Ishikawa (cell line): ENCODE measurements at regions not wholly inside any gene's neighbourhood (a gene's known extent, or its start where the extent isn't known, plus 50 kb on each side); places are given as distances from the start of the nearest gene placed in this dataset.

Experiments
- CEBPB ChIP-seq: IDR thresholded peaks from 2 replicates; pipeline ENCODE4 v1.6.1; 2012
- NFIC ChIP-seq: IDR thresholded peaks from 2 replicates; pipeline ENCODE4 v1.6.1; 2012
- ZBTB7A ChIP-seq: IDR thresholded peaks from 2 replicates; pipeline ENCODE4 v1.6.1; 2012; ENCODE audit warnings: low read depth

DNA sequence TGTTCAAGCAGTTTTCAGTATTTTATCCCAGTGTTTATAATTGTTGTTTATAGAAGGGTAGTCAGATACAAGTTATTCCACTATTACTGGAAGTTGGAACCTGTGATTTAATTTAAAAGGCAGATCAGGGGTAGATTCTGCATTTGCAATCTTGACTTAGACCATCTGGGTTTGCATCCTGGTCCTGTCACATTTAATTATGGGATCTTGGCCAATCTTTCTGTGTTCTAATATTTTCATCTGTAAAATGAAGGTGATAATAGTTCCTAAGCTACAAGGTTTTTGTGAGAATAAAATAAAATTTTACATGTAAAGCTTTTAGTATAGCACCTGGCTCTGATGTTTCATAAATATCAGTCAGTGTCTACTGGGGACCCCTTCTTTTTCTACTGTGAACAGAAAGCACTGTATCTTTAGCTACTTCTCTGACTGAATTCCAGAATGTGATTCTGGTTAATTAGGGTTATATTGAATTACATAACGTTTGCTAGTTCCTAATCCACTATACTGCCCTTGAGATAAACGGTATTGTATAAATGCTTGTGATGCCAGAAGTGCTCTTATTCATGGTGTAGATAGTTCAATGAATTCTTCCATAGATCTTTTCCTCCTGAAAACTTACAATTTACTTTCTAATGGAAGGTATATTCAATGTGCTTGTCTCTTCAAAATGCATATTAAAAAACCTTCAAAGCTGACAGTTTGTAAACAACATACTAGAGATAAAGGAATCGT lies 131.0 kb downstream of the KCNK1 start:
- TF ChIP-seq ZBTB7A (no peak), NFIC (no peak), CEBPB (no peak)
